ENCODE measurements at regions not wholly inside any gene's neighbourhood (a gene's known extent, or its start where the extent isn't known, plus 50 kb on each side); places are given as distances from the start of the nearest gene placed in this dataset.

DNA sequence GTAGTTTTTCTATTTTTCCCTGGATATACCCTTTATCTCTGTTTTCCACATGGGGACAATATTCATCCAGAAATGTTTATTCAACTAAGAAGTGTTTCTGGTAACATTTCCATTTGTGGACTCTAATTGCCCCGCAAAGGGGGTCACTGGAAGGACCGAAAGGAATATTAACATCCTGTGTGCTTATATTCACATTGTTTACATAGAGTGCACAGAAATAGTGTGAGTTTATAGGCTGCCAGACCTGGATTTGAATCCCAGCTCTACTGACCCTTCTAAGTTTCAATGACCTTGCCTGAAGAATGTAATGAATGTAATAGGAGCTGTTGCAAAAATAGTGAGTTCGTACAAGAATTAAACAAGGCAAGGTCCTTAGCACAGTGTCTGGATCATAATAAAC is 152.9 kb upstream of the NCKAP5 start:
- no peak for DNase-seq

DNA sequence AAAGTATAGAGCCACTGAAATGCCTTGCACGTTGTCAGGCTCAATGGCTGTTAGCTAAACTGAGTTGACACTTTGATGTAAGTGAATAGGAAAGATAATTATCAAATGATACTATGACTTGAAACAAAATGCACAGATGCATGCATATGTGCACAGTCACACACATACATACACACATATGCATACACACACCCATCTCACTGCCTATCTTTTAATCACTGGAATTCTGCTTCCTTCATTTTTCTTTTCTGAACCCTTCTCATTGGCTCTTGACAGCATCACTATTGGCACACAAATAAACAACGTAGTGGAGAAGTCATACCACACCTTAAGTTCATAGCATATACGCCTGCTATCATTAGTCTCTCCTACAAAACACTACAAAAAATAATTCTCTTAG is 154.9 kb upstream of the NCKAP5 start:
- DNase-seq = no peak

DNA sequence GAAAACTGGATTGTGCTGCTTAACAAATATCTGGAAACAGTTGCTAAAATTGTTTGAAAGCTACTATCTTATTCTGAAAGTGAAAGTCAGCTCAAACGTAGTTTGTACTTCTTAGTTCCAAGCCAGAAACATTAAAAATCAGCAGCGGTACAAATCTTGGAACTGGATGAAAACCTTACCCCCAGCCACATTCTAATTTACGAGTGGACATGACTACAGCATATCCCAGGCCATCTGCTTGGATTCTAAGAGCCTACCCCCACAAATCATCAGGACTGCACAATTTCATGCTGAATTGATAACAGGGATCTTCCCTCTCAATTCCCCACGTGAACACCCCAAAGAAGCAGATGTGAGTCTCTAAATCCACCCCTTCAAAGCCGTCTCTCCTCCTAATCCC is 158.7 kb upstream of the NCKAP5 start:
- no peak for DNase-seq

DNA sequence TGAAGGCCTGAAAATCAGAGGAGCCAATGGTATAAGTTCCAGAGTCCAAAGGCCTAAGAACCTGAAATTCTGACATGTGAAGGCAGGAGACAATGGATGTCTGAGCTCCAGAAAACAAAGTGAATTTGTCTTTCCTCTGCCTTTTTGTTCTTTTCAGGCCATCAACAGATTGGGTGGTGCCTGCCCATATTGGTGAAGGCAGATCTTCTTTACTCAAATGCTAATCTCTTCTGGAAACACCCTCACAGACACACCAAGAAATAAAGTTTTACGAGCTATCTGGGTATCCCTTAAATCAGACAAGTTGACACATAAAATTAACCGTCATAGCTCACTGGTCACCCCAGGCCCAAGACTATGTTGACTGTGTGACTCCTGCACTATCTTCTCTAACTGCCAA is 163.8 kb upstream of the NCKAP5 start:
- no peak for DNase-seq

DNA sequence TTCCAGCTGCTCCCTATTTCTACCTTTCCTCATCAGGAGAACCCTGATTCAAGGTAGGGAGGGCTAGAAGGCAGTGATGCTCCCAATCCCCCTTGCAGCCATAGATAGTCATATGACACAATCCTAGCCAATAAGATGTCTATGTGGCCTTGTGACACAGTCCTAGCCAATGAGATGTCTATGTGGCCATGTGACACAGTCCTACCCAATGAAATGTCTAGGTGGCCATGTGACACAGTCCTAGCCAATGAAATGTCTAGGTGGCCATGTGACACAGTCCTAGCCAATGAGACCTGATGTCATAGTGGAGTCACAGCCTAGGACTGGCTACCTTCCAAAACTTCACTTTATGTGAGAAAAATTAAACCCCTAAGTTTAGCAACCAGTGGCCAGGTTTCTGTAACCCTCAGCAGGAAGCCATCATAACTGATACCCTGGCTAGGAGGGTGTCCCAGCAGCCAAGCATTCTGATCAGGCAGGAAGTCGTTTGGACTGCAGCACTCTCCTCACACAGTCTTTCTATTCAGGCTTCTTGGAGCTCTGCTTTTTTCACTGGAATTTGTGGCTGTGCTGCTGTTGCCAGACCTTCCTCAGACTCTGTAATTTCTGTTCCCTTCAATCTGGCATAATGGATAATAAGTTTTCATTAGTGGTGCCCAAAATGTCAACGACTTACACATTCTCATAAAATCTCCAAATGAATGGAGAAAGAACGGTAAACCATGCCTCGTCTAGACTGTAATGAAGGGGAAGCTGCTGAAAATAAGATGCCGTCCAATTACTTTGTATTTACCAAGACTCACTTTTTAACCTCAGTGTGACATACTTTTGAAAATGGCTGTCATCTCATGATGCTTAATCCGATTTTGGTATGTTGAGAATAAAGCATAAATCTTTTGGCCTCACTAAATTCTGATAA is 165.0 kb upstream of the NCKAP5 start:
- DNase-seq = no peak

DNA sequence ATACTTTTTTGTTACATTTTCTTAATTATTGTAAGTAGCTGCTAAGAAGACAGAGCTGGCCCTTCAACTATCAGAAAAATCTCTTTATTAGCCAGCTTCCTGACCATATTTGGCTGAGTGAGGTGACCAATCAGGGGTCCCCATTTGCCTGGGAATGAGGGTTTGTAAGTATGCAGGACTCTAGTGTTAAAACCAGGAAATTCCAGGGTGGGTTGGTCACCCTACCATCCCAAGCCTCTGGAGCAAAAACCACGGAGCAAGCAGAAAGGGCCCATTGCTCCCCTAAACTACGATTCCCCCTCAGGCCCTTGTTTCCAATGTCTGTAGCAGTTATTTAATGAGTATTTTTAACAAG is 165.6 kb upstream of the NCKAP5 start:
- no peak for DNase-seq

DNA sequence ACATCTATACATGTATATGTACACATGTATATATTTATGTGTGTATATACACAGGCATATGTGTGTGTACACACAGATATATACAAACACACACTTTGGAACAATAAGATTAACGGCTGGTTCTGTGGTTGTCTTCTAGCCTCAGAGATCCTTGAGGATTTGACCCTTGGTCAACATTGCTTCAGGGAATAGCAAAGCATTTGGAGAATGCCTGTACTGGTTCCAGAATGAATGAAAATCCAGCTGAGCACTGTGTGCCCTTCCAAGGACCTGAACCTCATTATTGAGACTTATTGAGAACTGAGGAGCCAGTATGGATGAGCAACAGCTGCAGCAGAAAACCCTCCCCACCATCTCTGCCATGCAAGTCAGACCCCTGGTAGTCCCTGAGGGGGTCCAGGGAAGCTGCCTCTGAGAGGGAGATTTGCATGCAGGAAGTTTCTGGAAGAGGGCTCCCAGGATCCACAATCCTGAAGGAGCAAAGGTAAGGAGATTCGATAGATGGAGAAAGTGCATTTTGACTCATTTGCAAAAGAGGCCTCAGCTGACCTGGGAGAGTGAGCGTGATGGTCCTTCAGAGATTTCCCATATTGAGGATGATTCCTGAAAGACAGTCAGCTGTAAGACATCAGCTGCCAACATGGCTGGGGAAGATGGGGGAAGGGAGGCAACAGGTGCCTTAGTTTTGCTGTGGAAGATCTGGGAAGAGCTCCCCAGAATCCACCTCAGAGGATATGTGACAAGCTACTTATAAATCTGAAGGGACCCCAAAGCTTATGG is 166.6 kb upstream of the NCKAP5 start:
- no peak for DNase-seq

DNA sequence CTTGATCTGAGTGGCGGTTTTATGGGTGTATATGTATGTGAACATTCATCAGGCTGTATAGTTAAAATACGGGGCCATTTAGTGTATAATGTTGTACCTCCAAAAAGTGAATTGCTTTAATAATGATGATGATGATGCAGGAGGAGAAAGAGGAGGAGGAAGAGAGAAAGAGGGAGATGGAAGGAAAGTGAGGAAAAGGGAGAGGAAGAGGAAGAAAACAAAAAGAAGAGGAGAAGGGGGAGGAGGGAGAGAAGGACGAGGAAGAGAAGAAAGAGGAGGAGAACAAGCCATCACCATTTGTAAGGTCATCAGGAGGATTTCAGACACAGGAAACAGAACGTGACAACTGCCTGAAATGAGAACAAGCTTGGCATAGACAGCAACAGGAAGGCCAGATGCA is 168.4 kb upstream of the NCKAP5 start:
- DNase-seq = no peak

DNA sequence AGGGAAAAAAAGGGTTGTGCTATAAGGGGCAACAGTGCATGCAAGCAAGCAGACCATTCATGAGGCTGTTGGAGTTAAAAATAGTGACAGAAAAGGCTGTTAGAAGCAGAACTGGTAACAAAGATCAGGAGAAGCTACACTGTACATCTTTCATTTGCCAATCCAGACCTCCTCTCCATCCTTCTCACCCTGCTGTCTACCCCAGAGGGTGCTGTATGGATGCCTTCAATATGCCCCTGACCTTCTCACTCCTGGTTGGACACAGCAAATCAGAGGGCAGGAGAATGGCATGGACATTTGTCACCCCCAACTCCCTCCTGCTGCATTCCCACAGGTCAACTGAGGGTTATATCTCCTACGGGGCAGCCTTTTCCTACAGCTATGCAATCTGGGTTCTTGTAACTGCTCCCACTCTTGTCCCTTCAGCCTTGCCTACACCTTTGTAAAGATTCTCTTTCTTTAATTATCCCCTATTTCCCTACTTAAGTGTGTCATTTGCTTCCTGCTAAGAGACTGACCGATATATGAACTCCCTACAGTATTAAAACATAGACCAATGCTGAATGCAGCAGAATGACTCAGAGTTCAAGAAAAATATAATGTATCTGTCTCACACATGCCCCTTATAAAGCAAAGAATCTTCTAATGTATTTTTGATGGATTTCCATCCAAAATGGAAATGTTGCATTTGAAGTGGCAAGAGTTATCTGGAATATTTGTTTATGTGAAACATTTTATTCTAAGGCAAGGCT is 169.2 kb upstream of the NCKAP5 start:
- no peak for DNase-seq

DNA sequence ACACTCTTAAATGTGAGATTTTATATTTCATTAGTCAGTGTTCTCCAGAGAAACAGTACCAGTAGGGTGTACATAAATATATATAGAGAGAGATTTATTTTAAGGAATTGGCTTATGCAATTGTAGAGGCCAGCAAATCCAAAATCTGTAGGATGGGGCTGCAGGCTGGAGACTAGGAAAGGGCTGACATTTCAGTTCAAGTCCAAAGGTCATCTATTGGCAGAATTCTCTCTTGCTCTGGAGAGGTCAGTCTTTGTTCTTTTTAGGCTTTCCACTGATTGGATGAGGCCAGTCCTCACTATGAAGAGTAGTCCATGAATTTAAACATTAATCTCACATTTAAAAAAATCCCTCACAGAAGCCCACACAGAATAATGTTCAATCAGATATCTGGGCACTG is 170.8 kb upstream of the NCKAP5 start:
- no peak for DNase-seq

DNA sequence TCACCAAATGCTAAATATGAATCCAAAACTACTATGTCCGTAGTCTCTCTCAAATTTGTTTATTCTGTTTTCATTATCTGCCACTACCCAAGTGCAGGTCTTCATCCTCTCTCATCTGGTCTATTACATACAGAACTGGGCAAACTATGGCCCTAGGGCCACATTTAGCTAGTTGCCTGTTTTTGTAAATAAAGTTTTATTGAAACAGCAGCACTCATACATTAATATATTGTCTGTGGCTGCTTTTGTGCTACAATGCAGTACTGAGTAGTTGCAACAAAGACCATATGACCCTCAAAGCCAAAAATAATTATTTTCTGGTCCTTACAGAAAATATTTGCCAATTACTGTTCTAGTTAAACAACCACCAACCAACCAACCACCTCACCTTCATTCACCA is 172.2 kb upstream of the NCKAP5 start:
- DNase-seq = no peak

DNA sequence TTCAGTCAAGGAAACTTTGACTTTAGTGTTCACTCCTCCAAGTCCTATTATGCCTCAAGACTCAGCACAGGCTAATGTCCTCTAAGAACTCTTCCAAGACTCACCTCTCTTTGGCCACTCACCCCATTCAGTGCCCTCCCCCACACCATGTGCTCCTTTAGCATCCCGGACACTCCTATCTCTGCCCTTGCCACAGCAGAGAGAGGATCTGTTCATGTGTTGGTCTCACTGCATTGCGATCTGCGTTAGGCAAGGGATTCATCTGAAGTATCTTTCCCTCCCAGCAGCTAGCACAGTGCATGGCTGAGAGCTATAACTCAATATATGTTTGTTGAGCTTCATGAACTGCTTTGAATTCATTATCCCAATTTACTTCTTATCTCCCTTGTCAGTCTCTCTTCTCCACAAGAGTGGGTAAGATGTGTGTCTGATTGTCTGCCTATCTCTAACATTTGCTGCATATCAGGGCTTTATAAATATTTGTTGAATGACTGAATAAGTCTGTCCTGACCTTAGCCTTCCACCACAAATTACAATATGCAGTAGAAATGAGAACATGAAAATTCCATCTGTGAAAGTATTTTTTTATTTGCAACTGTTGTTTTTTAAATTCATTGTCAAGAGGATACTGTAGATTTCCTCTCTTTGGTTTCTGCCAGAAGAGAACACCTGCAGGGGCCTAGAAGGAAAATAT is 179.9 kb upstream of the NCKAP5 start:
- no peak for DNase-seq

DNA sequence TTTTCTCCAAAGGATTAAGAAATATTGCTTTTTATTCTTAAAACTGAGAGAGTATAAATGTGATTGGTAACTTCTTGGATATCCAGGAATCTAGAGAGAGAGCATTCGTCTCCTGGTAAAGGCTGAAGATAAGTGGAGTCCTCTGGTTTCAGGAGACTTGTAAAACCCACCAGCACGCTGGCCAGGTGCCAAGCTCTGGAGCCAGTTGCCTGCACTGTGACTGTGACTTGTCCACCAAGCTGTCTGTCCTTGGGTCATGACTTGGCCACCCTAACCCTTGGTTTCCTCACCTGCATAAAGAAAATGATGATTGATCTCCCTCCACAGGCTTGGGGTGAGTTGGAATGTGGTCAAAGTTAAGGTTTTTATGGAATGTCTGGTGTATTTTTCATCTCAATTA is 185.4 kb upstream of the NCKAP5 start:
- no peak for DNase-seq

DNA sequence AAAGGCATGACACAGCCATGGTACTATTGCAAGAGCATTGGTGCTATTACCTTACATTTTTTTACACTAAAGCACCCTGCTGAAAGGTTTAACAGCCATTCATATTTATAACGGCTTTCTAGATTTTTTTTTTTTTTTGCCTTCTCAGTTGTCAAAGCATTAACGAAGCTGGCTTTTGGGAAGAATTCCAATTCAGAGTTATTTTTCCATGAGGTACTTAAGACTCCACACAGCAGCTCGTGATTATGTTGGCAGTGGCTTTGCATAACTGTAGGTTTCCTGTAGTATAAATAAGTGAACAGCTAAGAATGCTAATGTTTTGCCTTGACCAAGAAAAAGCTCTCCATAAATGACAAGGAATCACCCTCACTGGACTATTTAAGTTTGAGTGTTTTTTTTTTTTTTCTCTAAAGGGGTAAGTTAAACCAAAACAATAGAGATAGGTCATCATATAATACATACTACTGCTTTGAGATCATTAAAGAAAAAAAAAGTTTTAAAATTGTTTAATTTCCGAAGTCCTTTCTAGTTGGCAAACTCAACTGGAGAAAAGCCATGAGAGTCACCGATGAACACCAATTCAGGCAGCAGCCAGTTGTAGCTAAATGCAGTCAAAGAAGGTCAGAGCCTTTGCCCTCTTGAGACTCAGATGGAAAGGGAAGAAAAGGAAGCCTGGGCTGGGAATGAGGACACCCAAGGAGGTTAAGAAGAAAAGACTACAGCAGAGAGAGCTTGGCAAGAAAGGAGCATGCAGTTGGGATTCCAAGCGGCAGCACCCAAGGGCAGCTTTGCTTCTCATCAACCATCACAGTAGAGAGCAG is 187.4 kb upstream of the NCKAP5 start:
- peak; percentile 52 for DNase-seq

DNA sequence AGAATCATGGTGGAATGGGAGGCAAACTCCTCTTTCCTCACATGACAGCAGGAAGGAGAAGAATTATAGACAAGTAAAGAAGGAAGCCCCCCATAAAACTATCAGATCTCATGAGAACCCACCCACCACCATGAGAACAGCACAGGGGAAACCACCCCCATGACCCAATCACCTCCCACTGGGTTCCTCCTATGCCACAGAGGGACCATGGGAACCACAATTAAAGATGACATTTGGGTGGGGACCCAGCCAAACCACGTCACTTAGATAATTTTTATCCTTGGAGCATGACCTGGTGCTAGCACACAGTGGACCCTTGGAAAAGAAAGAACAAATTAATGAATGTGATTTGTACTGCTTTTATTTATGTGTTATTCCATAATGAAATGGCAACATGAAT is 188.6 kb upstream of the NCKAP5 start:
- no peak for DNase-seq

DNA sequence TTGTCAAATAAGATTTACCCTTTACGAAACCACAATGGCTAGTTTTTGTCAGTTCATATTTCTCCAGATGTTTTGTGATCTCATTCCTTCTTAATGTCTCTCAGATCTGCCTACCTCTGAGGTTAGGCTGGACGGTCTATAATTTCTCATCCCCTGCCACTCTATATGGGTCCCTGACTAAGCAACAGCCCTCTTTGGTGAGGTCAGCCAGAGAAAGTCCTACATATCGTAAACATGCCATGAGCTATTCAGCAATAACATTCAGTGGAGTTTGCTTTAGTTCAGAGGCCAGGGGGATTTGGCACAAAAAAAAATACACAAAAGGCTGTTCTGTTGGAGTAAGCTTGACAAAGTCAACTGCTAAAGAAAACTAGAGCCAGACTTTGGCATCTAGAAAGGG is 192.1 kb upstream of the NCKAP5 start:
- no peak for DNase-seq

DNA sequence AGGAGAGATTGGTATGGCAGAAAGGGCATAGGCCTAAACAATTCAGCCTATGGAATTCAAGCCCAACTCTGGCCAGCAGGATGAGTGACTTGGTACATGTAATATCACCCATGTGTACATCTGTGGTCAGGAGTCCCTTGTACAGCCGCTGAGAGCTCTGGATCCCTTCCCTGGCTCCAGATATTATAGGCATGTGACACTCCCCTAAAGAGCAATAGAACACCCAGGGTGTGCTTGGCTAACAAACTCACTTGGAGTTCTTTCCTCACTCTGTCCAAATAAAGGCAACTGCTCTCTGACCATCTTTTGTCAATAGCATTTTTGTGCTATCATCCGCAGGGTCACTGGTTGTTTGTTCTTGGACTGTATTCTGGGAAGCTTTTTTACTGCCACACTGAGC is 197.4 kb upstream of the NCKAP5 start:
- no peak for DNase-seq

DNA sequence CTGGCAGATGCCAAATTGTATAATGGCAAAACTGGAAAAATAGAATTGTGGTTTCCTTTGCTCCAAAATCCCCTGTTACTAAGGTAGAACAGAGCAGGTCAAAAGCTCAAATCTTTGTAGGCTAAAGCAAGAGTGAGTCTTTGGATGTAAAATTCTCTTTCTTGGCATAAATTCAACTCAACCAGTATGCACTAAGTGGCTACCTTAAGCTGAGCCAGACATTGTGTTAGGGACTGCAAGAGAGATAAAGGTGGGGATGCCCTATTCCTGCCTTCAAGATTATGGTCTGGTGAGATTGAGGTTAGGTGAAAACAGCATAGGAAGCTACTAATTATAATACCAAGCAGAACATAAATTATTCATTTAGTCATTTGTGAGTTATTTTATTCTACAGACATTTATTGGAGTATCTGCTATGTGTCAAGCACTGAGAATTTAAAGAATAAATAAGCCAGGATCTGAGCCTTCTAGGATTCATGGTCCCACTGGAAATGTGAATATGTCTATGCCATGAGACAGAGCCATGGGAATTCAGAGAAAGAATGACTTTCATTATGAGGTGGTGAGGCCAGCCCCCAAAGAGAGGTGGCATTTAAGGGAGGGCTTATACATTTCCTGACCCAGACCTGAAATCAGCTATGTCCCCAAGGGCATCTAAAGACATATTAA is 198.0 kb upstream of the NCKAP5 start:
- no peak for DNase-seq

DNA sequence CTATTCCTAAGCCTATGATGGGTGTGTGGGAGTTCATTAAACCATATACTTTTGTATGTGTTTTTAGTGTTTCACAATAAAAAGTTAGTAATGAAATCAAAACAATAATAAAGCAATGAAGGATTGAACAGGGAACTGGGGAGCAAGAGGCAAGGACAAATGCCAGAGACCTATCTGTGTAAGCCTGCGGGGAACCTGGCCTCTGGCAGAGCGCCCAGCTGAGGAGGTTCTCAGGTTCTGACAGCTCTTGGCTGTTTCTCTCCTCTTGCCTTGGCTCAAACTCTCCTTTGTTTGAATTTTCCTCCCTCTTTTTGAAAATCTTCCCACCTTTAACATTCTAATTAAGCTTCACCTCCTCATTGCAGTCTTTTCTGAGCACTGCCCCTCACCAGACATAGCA is 200.0 kb upstream of the NCKAP5 start:
- DNase-seq = no peak

DNA sequence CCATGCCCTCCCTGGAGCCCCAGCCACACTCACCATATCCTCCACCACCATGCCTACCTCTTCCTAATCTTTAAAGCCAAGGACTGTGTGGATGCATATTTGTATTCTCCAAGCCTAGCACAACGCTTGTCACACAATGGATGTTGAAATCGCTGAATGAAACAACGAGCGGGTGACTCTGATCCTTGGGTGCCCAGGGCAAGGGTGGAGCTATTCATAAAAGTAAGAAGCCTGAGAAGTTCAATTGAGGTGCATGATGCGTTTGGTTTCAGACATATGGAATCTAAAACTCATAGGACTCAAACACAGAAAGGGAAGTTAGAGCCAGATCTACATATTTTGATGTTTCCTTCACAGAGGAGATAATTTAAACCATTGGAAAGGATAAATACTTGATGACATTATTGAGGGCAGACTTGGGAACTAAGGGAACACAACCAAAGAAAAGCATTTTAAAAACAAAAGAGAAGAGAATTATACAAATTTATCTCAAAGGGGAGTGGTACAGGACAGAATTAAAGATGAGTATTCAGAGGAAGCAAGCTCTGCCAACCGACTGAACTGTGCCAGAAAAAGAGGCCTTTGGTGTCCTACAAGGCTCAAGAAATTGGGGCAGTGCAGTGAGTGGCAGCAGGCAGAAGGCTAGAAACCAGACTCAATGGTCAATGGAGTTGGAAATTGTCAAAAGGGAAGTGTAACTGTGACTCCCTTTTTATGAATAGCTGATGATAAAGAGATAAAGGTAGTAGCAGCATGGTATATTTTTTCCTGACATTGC is 200.6 kb upstream of the NCKAP5 start:
- DNase-seq = no peak

Data from amniotic stem cell (primary cell).